ENCODE measurements at regions not wholly inside any gene's neighbourhood (a gene's known extent, or its start where the extent isn't known, plus 50 kb on each side); places are given as distances from the start of the nearest gene placed in this dataset.

DNA sequence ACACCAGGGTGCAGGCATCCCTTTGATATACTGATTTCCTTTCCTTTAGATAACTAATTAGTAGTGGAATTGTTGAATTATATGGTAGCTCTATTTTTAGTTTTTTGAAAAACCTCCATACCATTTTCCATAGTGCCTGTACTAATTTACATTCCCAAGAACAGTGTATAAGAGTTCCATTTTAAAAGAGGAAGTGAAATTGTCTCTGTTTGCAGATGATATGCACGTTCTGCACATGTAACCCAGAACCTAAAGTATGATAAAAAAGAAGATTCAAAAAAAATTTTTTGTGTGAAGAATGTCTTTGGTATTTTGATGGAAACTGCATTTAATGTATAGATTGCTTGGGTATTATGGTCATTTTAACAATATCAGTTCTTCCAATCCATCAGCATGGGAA, 424.0 kb upstream of the CCNH start:
- no peak for DNase-seq (ENCODE audit: low spot score)
- Histone ChIP-seq H2BK12ac (ENCODE audit: low read length) (no peak overlapping the region), H3K4me3 (ENCODE audit: low read length in 2 of 2) (no peak overlapping the region), H3K4me1 (ENCODE audit: control insufficient read depth in 2 of 2, insufficient read depth in 1 of 2, low read depth in 1 of 2, low read length in 2 of 2) (no peaks in the 10 kb centered on the region), H2AFZ (ENCODE audit: low read length) (no peak overlapping the region), H4K91ac (ENCODE audit: low read depth, low read length, poor library complexity) (no peak overlapping the region), H3K18ac (ENCODE audit: low read length) (no peak overlapping the region), H3K9me3 (replicated peaks in 1 of 2; ENCODE audit: control insufficient read depth in 2 of 2, insufficient read depth in 1 of 2, low read depth in 1 of 2, low read length in 2 of 2) (peaks cover 0 to 3% of the 10 kb centered on the region in 2 donors), H3K4ac (ENCODE audit: low read length) (no peak overlapping the region), H2BK120ac (ENCODE audit: low read depth, low read length) (no peak overlapping the region), H3K23ac (ENCODE audit: low read depth, low read length, poor library complexity) (no peak overlapping the region), H2BK5ac (ENCODE audit: low read length) (no peak overlapping the region), H3K4me2 (ENCODE audit: insufficient read depth, low read length, poor library complexity, severe bottlenecking) (no peak overlapping the region), H3K27ac (replicated peaks; ENCODE audit: low read length) (no peak overlapping the region), H2BK15ac (ENCODE audit: low read length) (no peak overlapping the region), H3K14ac (ENCODE audit: low read length) (no peak overlapping the region), H4K8ac (ENCODE audit: low read depth, low read length) (no peak overlapping the region), H3K36me3 (replicated peaks in 1 of 2; ENCODE audit: control insufficient read depth in 2 of 2, insufficient read depth in 2 of 2, low read length in 2 of 2) (no peaks in the 10 kb centered on the region), H3K27me3 (ENCODE audit: control insufficient read depth in 3 of 3, insufficient read depth in 3 of 3, low read depth in 1 of 3, low read length in 3 of 3) (no peaks in the 10 kb centered on the region), H3K79me1 (ENCODE audit: low read depth, low read length) (no peaks in the 10 kb centered on the region), H3K9ac (ENCODE audit: low read depth, low read length, poor library complexity) (no peak overlapping the region), H2AK5ac (ENCODE audit: low read depth, low read length) (no peak overlapping the region)
- no CpG with 5 or more reads among the region's 1 CpG for WGBS, 2 donors (ENCODE audit: extremely low coverage in 2 of 2, insufficient read length in 2 of 2, insufficient replicate concordance in 1 of 2)

DNA sequence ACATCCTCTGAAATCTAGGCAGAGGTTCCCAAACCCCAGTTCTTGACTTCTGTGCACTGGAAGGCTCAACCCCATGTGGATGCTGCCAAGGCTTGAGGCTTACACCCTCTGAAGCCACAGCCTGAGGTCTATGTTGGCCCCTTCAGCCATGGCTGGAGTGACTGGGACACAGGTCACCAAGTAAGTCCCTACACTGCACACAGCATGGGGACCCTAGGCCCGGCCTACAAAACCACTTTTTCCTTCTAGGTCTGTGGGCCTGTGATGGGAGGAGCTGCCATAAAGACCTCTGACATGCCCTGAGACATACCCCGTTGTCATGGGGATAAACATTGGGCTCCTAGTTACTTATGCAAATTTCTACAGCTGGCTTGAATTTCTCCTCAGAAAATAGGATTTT, 418.8 kb upstream of the CCNH start:
- Histone ChIP-seq H3K23ac (ENCODE audit: low read depth, low read length, poor library complexity) (no peak overlapping the region), H3K9me3 (replicated peaks in 1 of 2; ENCODE audit: control insufficient read depth in 2 of 2, insufficient read depth in 1 of 2, low read depth in 1 of 2, low read length in 2 of 2) (peaks cover 0 to 4% of the 10 kb centered on the region in 2 donors), H4K8ac (ENCODE audit: low read depth, low read length) (no peak overlapping the region), H3K79me1 (ENCODE audit: low read depth, low read length) (no peaks in the 10 kb centered on the region), H3K18ac (ENCODE audit: low read length) (no peak overlapping the region), H2BK12ac (ENCODE audit: low read length) (no peak overlapping the region), H2AFZ (ENCODE audit: low read length) (no peak overlapping the region), H2AK5ac (ENCODE audit: low read depth, low read length) (no peak overlapping the region), H4K91ac (ENCODE audit: low read depth, low read length, poor library complexity) (no peak overlapping the region), H3K14ac (ENCODE audit: low read length) (no peak overlapping the region), H3K27me3 (ENCODE audit: control insufficient read depth in 3 of 3, insufficient read depth in 3 of 3, low read depth in 1 of 3, low read length in 3 of 3) (no peaks in the 10 kb centered on the region), H3K4me1 (ENCODE audit: control insufficient read depth in 2 of 2, insufficient read depth in 1 of 2, low read depth in 1 of 2, low read length in 2 of 2) (no peaks in the 10 kb centered on the region), H3K36me3 (replicated peaks in 1 of 2; ENCODE audit: control insufficient read depth in 2 of 2, insufficient read depth in 2 of 2, low read length in 2 of 2) (no peaks in the 10 kb centered on the region), H3K4me2 (ENCODE audit: insufficient read depth, low read length, poor library complexity, severe bottlenecking) (no peak overlapping the region), H3K4me3 (ENCODE audit: low read length in 2 of 2) (no peak overlapping the region), H3K4ac (ENCODE audit: low read length) (no peak overlapping the region), H2BK15ac (ENCODE audit: low read length) (no peak overlapping the region), H3K27ac (replicated peaks; ENCODE audit: low read length) (no peak overlapping the region), H2BK5ac (ENCODE audit: low read length) (no peak overlapping the region), H2BK120ac (ENCODE audit: low read depth, low read length) (no peak overlapping the region), H3K9ac (ENCODE audit: low read depth, low read length, poor library complexity) (no peak overlapping the region)
- no CpG with 5 or more reads among the region's 2 CpGs for WGBS, 2 donors (ENCODE audit: extremely low coverage in 2 of 2, insufficient read length in 2 of 2, insufficient replicate concordance in 1 of 2)
- no peak for DNase-seq (ENCODE audit: low spot score)

DNA sequence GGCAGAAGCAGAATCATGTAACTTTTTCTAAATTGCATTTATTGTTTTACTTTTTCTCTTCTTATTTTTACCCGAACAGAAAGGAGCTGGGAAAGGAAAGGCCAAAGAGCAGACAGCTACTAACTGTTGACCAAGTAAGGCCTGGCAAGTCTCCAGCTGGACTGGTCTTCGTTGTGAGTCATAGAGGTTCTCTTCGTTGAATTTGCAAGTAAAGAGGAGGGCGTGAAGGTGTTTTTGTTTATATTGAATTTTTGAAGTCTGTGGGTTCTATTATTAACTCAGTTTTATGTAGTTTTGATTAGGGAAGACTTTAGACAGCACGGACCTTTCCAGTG, 416.5 kb upstream of the CCNH start:
- 100% methylated on average over 2 of the region's 5 CpGs; no CpG with 5 or more reads in 1 of the 2 donors for WGBS, 2 donors (ENCODE audit: extremely low coverage in 2 of 2, insufficient read length in 2 of 2, insufficient replicate concordance in 1 of 2)
- no peak overlapping the region for H2BK12ac ChIP-seq (ENCODE audit: low read length)

DNA sequence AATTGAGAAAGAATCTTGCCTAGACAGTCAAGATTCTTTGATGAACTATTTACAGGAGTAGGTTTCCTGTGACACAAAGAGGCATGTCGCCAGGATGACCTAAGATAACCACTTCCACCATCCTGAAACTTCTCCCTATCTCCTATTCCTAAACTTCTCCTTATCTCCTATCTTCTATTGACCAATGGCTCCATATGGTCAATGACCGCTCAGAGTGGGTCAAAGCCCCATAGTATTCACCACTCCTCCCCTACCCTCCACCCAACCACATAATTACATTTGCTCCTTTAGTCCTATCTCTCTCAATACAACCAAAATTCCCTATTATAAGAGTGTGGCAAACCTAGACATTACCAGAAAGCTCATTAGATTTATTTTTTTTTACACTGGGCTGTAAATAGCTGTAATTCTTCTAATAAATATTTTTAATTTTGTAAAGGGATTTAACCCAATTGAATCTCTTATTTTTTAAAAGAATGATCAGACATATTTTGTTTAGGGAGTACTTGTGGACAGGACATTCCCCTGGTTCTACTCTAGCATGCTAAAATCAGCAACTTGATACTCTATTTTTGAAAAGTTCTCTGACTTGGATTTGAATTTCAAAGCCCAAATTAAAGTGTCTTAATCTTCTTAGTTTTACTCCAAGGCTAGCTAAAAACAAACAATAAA, 416.0 kb upstream of the CCNH start:
- H3K36me3 ChIP-seq (replicated peaks in 1 of 2; ENCODE audit: control insufficient read depth in 2 of 2, insufficient read depth in 2 of 2, low read length in 2 of 2) = no peaks in the 10 kb centered on the region
- no peak overlapping the region for H3K23ac ChIP-seq (ENCODE audit: low read depth, low read length, poor library complexity)
- no peak overlapping the region for H3K9ac ChIP-seq (ENCODE audit: low read depth, low read length, poor library complexity)
- no peak overlapping the region for H3K27ac ChIP-seq (replicated peaks; ENCODE audit: low read length)
- no peak overlapping the region for H2BK15ac ChIP-seq (ENCODE audit: low read length)
- no peak overlapping the region for H4K91ac ChIP-seq (ENCODE audit: low read depth, low read length, poor library complexity)
- H3K18ac ChIP-seq (ENCODE audit: low read length) = no peak overlapping the region
- no peaks in the 10 kb centered on the region for H3K79me1 ChIP-seq (ENCODE audit: low read depth, low read length)
- no peak overlapping the region for H2BK5ac ChIP-seq (ENCODE audit: low read length)
- H2AFZ ChIP-seq (ENCODE audit: low read length) = no peak overlapping the region
- H2BK120ac ChIP-seq (ENCODE audit: low read depth, low read length) = no peak overlapping the region
- H2AK5ac ChIP-seq (ENCODE audit: low read depth, low read length) = no peak overlapping the region
- H4K8ac ChIP-seq (ENCODE audit: low read depth, low read length) = no peak overlapping the region
- H2BK12ac ChIP-seq (ENCODE audit: low read length) = no peak overlapping the region
- no peak for DNase-seq (ENCODE audit: low spot score)
- no CpG with 5 or more reads among the region's 2 CpGs for WGBS, 2 donors (ENCODE audit: extremely low coverage in 2 of 2, insufficient read length in 2 of 2, insufficient replicate concordance in 1 of 2)
- H3K4me1 ChIP-seq (ENCODE audit: control insufficient read depth in 2 of 2, insufficient read depth in 1 of 2, low read depth in 1 of 2, low read length in 2 of 2) = no peaks in the 10 kb centered on the region
- H3K9me3 ChIP-seq (replicated peaks in 1 of 2; ENCODE audit: control insufficient read depth in 2 of 2, insufficient read depth in 1 of 2, low read depth in 1 of 2, low read length in 2 of 2) = peaks cover 0 to 4% of the 10 kb centered on the region in 2 donors
- H3K4me2 ChIP-seq (ENCODE audit: insufficient read depth, low read length, poor library complexity, severe bottlenecking) = no peak overlapping the region
- H3K4me3 ChIP-seq (ENCODE audit: low read length in 2 of 2) = no peak overlapping the region
- H3K27me3 ChIP-seq (ENCODE audit: control insufficient read depth in 3 of 3, insufficient read depth in 3 of 3, low read depth in 1 of 3, low read length in 3 of 3) = no peaks in the 10 kb centered on the region
- H3K4ac ChIP-seq (ENCODE audit: low read length) = no peak overlapping the region
- H3K14ac ChIP-seq (ENCODE audit: low read length) = no peak overlapping the region

More for the DNA sequence above, 416.5 kb upstream of the CCNH start:
- Histone ChIP-seq H3K4me2 (ENCODE audit: insufficient read depth, low read length, poor library complexity, severe bottlenecking) (no peak overlapping the region), H4K91ac (ENCODE audit: low read depth, low read length, poor library complexity) (no peak overlapping the region), H3K36me3 (replicated peaks in 1 of 2; ENCODE audit: control insufficient read depth in 2 of 2, insufficient read depth in 2 of 2, low read length in 2 of 2) (no peaks in the 10 kb centered on the region), H3K79me1 (ENCODE audit: low read depth, low read length) (no peaks in the 10 kb centered on the region), H2BK5ac (ENCODE audit: low read length) (no peak overlapping the region), H3K27ac (replicated peaks; ENCODE audit: low read length) (no peak overlapping the region), H3K27me3 (ENCODE audit: control insufficient read depth in 3 of 3, insufficient read depth in 3 of 3, low read depth in 1 of 3, low read length in 3 of 3) (no peaks in the 10 kb centered on the region), H2AK5ac (ENCODE audit: low read depth, low read length) (no peak overlapping the region), H2BK120ac (ENCODE audit: low read depth, low read length) (no peak overlapping the region), H3K9ac (ENCODE audit: low read depth, low read length, poor library complexity) (no peak overlapping the region), H3K14ac (ENCODE audit: low read length) (no peak overlapping the region), H3K9me3 (replicated peaks in 1 of 2; ENCODE audit: control insufficient read depth in 2 of 2, insufficient read depth in 1 of 2, low read depth in 1 of 2, low read length in 2 of 2) (peaks cover 0 to 4% of the 10 kb centered on the region in 2 donors), H3K23ac (ENCODE audit: low read depth, low read length, poor library complexity) (no peak overlapping the region), H4K8ac (ENCODE audit: low read depth, low read length) (no peak overlapping the region), H3K4me3 (ENCODE audit: low read length in 2 of 2) (no peak overlapping the region), H2AFZ (ENCODE audit: low read length) (no peak overlapping the region), H3K18ac (ENCODE audit: low read length) (no peak overlapping the region), H3K4me1 (ENCODE audit: control insufficient read depth in 2 of 2, insufficient read depth in 1 of 2, low read depth in 1 of 2, low read length in 2 of 2) (no peaks in the 10 kb centered on the region), H3K4ac (ENCODE audit: low read length) (no peak overlapping the region), H2BK15ac (ENCODE audit: low read length) (no peak overlapping the region)
- no peak for DNase-seq (ENCODE audit: low spot score)

Data from neuronal stem cell (in vitro differentiated cells).